Right lobe of liver (tissue), 6 donors: ENCODE measurements at regions not wholly inside any gene's neighbourhood (a gene's known extent, or its start where the extent isn't known, plus 50 kb on each side); places are given as distances from the start of the nearest gene placed in this dataset.

Experiments used
- ATAC-seq, 4 donors: fragments of 200-7000 bp; cut with Tn5 transposase; one replicate each; pipeline ENCODE4 v1.9.1; 2020; ENCODE audit warnings: mild to moderate bottlenecking in 4 of 4, moderate library complexity in 4 of 4
- DNase-seq, 3 donors: peaks; one replicate each; pipeline ENCODE4 v3.0.0-alpha.2; 2020
- H3K27ac ChIP-seq, 3 donors: fragments of 200-600 bp; one replicate each; pipeline ENCODE4 v1.8.0; 2022
- H3K27me3 ChIP-seq, 2 donors: fragments of 200-600 bp; one replicate each; pipeline ENCODE4 v1.8.0; 2022
- H3K36me3 ChIP-seq, 4 donors: fragments of 200-600 bp; sonication (generic) in 1 of 4; one replicate each; pipeline versions ENCODE4 v1.5.1 to v1.8.0; 2017 to 2022; ENCODE audit warnings: control low read depth in 1 of 4
- H3K4me1 ChIP-seq, 4 donors: fragments of 200-600 bp; sonication (generic) in 1 of 4; one replicate each; pipeline versions ENCODE4 v1.5.1 to v1.8.0; 2017 to 2022; ENCODE audit warnings: control low read depth in 1 of 4
- H3K4me3 ChIP-seq, 3 donors: fragments of 200-600 bp; one replicate each; pipeline ENCODE4 v1.8.0; 2022
- H3K9me3 ChIP-seq, 4 donors: fragments of 200-600 bp; sonication (generic) in 1 of 4; one replicate each; pipeline versions ENCODE4 v1.5.1 to v1.8.0; 2017 to 2022; ENCODE audit warnings: control low read depth in 1 of 4
- CTCF ChIP-seq, 4 donors: fragments of 200-600 bp in 3 of 4; fragments of 450-650 bp in 1 of 4; IDR thresholded peaks; one replicate each; pipeline versions ENCODE4 v1.5.1 to v1.8.0; 2016 to 2022; ENCODE audit warnings: antibody characterized with exemption in 4 of 4, mild to moderate bottlenecking in 2 of 4
- POLR2A ChIP-seq: fragments of 450-650 bp; IDR thresholded peaks from one replicate; pipeline ENCODE4 v1.6.1; 2017; ENCODE audit warnings: antibody characterized with exemption, mild to moderate bottlenecking
- WGBS: methylation state at CpG from one replicate; pipeline ENCODE4 v1.1.6; 2018; ENCODE audit warnings: low coverage, low lambda C conversion rate; ENCODE audit not compliant: insufficient coverage; ENCODE audit errors: missing lambda C conversion rate; 5-methylcytosine and 5-hydroxymethylcytosine counted together
- intact Hi-C, 2 donors: fragments of 100-400 bp; cut with DNase I; formaldehyde crosslinking; loops; one replicate each; pipeline versions ENCODE4 v1.11.2 to v1.14.1; 2022
- donor health status: DM: no; HTN: yes; CAD: no.
- donor health status: DM: no; HTN: no; CAD: no.
- donor health status: DM: no; HTN: no; CAD: no.
- donor health status: DM: no; HTN: yes; CAD: no.
- donor health status: DM: no; HTN: yes; CAD: no.

DNA sequence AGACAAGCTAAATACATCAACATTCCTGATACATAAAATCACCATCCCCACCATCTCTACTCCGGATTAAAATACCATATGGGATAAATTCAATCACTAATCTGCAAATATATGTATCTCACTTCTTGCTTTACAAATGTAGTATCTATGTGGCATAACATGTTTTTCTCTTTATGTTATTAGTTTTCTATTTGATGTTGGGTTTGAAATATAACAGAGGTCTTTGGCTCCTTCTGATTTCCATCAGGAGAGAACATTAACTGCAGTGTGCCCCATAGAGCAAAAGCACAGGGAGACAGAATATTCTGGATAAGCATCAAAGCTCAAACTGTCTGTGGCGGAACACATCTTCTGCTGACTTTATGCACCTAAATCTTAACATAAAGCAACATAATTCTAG lies 547.2 kb upstream of the CDH8 start:
- H3K36me3 ChIP-seq = no peaks in the 10 kb centered on the region
- H3K9me3 ChIP-seq = no peaks in the 10 kb centered on the region
- no peak for DNase-seq
- TF ChIP-seq CTCF (IDR thresholded peaks at IDR 0.05) (no peak), POLR2A (no peak)
- no peaks in the 10 kb centered on the region for H3K4me1 ChIP-seq
- ATAC-seq = no peak
- H3K27ac ChIP-seq = no peak overlapping the region
- H3K27me3 ChIP-seq = no peaks in the 10 kb centered on the region
- intact Hi-C loops = no loop called here
- no peak overlapping the region for H3K4me3 ChIP-seq
- WGBS = 59% methylated on average over 1 of the region's 2 CpGs

DNA sequence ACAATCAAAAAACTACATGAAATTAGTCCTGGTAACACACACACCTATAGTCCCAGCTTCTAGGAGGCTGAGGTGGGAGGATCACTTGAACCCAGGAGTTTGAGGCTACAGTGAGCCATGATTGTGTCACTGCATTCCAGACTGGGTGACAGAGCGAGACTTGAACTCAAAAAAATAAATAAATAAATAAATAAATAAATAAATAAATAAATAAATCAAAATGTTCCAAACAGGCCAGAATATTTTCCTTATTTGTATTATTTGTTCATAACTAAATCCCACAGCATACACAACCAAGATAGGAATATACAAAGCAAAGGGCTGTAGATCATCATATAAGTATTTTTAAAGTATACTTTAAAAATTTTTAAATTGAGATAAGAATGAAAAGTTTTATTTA lies 537.2 kb upstream of the CDH8 start:
- intact Hi-C loops = no loop called here
- Histone ChIP-seq H3K36me3 (no peaks in the 10 kb centered on the region), H3K4me1 (no peaks in the 10 kb centered on the region), H3K27me3 (no peaks in the 10 kb centered on the region), H3K27ac (no peak overlapping the region), H3K9me3 (no peaks in the 10 kb centered on the region), H3K4me3 (no peak overlapping the region)
- no peak for ATAC-seq
- DNase-seq = no peak
- TF ChIP-seq CTCF (IDR thresholded peaks at IDR 0.05) = no peak
- TF ChIP-seq POLR2A = no peak
- WGBS = 55% methylated on average over 1 of the region's 1 CpG

DNA sequence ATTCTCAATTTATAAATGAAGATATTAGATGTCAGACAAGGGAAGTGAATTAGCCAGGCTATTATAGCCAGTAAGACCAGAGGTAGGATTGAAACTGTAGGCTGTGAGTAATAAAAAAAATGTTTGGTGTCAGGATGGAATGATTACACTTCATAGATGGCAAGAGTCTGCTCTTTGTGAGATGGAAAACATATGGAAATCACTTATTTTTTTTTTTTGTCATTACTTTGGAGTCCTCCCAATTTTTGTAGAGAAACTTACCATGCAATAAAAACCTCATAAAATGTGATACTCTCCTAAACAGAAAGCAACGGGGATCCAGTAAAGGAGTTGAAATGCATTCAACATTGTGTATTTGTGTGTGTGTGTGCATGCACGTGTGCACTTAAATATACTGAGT lies 532.7 kb upstream of the CDH8 start:
- Histone ChIP-seq H3K4me3 (no peak overlapping the region), H3K9me3 (no peaks in the 10 kb centered on the region), H3K4me1 (no peaks in the 10 kb centered on the region), H3K27me3 (no peaks in the 10 kb centered on the region), H3K36me3 (no peaks in the 10 kb centered on the region), H3K27ac (no peak overlapping the region)
- TF ChIP-seq CTCF (IDR thresholded peaks at IDR 0.05) = no peak
- no peak for TF ChIP-seq POLR2A
- DNase-seq (no peak), ATAC-seq (no peak)
- intact Hi-C loops = no loop called here
- 45% methylated on average over 2 of the region's 2 CpGs for WGBS

GRCh38 chr16:62565706-62566105 lies 529.5 kb upstream of the CDH8 start:
- WGBS = 25% methylated on average over 1 of the region's 1 CpG
- H3K27ac ChIP-seq = no peak overlapping the region
- H3K36me3 ChIP-seq = no peaks in the 10 kb centered on the region
- H3K4me3 ChIP-seq = no peak overlapping the region
- no peaks in the 10 kb centered on the region for H3K4me1 ChIP-seq
- DNase-seq = no peak
- TF ChIP-seq POLR2A (no peak), CTCF (IDR thresholded peaks at IDR 0.05) (no peak)
- no peaks in the 10 kb centered on the region for H3K9me3 ChIP-seq
- no peak for ATAC-seq
- intact Hi-C loops = no loop called here
- H3K27me3 ChIP-seq = no peaks in the 10 kb centered on the region

DNA sequence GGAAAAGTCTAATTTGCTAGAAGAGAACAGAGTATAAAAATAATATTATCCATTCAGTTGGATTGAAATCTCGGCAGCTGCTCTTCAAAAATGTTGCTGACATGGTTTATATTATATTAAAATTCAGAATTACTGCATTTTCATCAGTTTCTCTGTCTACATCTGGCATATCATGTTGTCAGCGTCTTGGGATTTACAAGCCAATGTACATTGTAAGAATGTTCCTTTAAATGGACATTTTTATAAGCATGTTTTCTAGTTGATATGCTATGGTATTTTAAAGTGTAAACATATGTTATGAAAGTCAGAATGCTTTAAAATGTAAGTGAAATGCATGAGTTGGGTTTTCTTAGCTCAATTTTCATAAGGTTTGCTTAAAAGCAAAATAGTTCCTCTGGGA lies 528.1 kb upstream of the CDH8 start:
- intact Hi-C loops = no loop called here
- H3K4me1 ChIP-seq = no peaks in the 10 kb centered on the region
- no peaks in the 10 kb centered on the region for H3K27me3 ChIP-seq
- TF ChIP-seq POLR2A (no peak), CTCF (IDR thresholded peaks at IDR 0.05) (no peak)
- no peak overlapping the region for H3K27ac ChIP-seq
- ATAC-seq = no peak
- 31% methylated on average over 2 of the region's 2 CpGs for WGBS
- H3K4me3 ChIP-seq = no peak overlapping the region
- no peak for DNase-seq
- no peaks in the 10 kb centered on the region for H3K9me3 ChIP-seq
- H3K36me3 ChIP-seq = no peaks in the 10 kb centered on the region
